Pons (tissue), 1 donor: ENCODE measurements at regions not wholly inside any gene's neighbourhood (a gene's known extent, or its start where the extent isn't known, plus 50 kb on each side); places are given as distances from the start of the nearest gene placed in this dataset.
"Not testable (repeated sequence)": the region's sequence is repeated elsewhere in the genome, so short reads cannot be mapped to it uniquely, and the experiment has no call there.

Experiments
- DNase-seq: peaks from one replicate; pipeline ENCODE4 v3.0.0-alpha.2; 2016; ENCODE audit warnings: low spot score

- no peak for DNase-seq
Measured at GRCh38 chr14:28612414-28612813, 154.2 kb upstream of the FOXG1 start.

DNA sequence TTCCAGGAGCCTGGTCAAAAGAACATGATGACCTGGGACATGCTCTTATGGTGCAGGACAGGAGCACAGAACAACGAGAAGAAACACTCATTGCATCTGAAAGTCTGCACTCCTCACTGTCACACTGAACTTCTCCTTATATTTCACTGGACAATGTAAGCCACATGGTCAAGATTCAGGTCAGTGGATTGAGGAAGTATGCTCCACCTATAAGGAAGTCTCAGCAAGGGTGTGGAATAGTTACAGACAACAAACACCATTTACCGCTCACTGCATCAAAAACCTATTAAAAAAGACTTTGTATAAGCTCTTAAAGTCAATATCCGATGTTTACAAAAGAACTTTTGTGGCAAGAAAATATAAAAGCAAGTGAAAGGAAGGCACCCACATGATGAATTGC lies 153.1 kb upstream of the FOXG1 start:
- no peak for DNase-seq

- no peak for DNase-seq
Measured at GRCh38 chr14:28626780-28627179, 139.8 kb upstream of the FOXG1 start.

DNA sequence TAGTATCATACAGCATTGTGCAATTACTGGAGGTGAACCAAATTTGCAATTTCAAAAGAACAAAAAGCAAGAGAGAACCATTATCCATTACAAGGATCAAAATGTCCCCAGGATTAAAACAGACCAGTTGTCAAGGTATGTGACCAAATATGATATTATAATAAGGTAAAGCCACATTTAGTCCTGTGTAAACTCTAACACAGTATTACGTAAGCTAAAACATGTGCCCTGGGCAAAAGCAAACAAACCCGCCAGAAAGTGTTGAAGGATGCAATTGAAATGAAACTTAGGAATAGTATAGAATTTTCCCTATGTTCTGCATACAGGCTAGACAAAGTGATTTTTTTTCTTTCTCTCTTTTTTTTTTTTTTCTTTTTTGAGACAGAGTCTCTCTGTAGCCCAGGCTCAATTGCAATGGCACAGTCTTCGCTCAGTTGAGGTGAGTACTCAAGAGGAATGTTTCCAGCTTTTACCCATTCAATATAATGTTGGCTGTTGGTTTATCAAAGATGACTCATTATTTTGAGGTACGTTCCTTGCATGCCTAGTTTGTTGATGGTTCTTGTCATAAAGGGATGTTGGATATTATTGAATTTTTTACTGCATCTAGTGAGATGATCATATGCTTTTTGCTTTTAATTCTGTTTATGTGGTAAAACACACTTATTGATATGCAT lies 137.1 kb upstream of the FOXG1 start:
- no peak for DNase-seq

DNA sequence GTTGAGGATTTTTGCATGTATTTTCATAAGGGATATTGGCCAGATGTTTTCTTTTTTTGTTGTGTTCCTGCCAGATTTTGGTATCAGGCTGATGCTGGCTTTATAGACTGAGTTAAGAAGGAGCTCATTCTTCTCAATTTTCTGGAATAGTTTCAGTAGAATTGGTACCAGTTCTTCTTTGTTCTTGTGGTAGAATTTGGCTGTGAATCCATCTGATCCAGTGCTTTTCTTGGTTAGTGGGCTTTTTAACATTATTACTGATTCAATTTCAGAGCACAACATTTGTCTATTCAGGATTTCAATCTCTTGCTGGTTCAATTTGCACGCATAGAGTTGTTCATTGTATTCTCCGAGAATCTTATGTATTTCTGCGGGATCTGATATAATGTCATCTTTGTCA lies 136.5 kb upstream of the FOXG1 start:
- peak; percentile 74 for DNase-seq

DNA sequence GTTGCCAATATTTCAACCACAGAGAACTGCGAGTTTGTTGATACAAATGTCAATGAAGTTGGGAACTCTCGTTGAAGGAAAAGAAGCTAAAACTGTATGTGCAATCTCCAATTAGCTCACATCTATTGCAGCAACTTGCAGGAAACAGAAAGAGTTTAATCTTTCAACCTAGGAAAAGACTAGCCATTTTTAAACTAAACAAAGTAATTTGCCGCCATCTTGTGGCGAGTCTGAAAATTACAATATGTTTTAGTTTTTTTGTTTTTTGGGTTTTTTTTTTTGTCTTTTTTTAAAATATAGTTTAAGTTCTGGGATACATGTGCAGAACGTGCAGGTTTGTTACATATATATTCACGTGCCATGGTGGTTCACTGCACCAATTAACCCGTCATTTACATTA lies 131.2 kb upstream of the FOXG1 start:
- DNase-seq: peak; percentile 57

DNA sequence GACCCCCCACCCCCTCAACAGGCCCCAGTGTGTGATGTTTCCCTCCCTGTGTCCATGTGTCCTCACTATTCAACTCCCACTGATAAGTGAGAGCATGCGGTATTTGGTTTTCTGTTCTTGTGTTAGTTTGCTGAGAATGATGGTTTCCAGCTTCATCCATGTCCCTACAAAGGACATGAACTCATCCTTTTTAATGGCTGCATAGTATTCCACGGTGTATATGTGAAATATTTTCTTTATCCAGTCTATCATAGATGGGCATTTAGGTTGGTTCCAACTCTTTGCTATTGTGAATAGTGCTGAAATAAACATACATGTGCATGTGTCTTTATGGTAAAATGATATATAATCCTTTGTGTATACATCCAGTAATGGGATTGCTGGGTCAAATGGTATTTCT lies 130.8 kb upstream of the FOXG1 start:
- DNase-seq: not testable (repeated sequence)

- not testable (repeated sequence) for DNase-seq
Measured at GRCh38 chr14:28641189-28641588, 125.4 kb upstream of the FOXG1 start.

- no peak for DNase-seq
Measured at GRCh38 chr14:28651148-28651547, 115.4 kb upstream of the FOXG1 start.

GRCh38 chr14:28652782-28653181 lies 113.8 kb upstream of the FOXG1 start:
- no peak for DNase-seq

DNA sequence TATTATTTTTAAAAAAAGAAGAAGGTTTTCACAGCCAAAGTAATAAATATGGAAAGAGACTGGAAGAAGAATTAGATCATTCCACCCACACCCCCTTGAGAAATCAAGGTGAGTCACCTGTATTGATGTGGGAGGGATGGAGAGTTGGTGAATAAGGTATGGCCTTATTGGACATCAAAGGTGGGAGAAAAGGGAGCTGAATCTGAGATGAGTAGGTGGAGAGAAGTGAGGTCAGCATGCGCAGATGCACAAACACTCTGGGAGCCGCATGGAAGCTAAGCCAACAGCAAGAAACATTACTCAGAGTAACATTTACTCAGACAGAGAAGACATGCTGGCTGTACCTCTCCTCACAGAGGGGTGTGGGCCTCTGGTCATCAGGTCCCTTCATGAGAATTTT lies 113.1 kb upstream of the FOXG1 start:
- DNase-seq: no peak

DNA sequence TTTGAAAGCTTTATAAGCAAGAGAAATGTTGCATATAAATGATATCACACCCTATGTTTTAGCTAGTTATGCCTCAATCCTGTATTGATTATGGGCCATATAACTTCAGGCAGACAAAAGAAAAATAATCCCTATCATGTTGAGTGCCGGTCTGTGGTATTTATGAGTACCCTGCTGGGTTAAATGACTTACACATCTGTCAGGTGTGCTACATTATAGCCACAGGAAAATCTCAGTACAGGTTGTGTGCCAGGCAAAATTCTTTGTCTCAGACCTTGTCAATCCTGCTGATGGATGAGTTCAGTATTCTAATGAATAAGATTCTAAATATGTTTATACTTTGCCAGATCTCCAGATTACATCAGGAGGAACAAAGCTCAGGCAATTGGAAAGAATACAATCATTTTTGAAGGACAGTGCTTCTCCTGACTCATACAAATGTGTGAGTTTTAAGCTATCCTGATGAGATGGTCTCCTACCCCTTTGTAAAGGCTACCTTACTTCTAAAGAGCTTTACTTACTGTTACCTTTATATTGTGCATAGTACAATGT lies 109.8 kb upstream of the FOXG1 start:
- no peak for DNase-seq

DNA sequence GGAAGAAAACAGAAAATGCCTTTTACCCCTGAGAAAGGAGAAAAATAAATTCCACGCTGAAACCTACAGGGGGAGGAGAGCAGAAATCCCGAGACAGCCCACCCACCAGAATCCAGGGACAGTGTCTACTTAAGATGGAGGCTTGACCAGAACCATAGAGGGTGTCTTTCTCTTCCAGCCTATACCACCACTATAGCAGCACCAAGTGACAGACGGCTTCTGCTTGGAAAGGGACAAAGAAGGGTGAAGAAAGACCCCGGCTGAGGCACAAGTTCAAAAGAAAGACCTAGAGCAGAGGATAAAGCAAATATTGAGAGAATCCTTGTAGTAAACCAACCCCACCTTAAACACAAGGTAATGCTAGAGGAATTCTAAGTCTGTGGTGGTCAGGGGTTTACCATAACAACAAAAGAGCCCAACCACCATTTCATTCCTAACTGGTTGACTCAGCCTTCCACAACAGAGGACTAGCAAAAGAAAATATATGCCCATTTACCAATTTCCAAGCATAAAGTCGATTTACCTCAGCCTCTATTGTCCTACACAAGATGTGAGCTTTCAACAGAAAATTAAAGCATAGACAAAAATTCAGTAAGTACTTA lies 105.3 kb upstream of the FOXG1 start:
- DNase-seq: no peak

DNA sequence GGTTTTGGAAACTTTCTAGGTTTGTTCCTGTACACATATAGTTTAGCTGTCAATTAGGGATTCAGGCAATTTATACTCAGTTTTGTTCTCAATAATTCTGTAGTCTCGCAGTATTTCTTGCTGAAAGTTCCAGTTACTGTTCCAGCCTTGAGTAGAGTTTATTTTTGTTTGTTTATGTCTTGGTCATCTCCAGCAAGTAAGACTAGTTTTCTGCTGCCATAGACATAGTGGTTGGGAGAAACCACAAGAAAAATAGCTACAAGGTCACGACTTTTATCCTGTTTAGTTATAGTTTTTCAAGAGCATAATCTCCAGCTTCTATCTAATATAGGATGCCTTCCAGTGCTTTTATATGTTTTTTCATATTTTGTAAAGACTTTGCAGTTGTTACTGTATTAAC lies 99.6 kb upstream of the FOXG1 start:
- no peak for DNase-seq

DNA sequence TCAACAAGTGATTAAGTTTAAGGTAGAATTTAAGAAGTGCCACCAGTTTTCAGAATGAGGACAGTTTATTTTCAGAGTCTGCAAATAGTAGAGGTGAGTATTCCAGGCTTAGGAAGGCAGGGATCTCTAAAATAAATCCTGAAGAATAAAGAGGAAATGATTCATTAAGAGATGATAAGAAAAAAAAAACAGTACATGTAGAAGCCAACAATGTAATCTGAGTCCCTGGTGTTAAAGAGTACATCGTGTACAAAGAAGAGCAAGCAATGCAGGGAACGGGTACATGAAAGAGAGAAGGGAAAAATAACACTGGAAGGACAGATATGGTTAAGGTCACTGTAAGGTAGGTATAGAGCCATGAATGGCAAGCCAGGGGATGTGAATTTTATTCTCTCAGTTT lies 95.2 kb upstream of the FOXG1 start:
- no peak for DNase-seq

GRCh38 chr14:28673056-28673455 lies 93.5 kb upstream of the FOXG1 start:
- DNase-seq: no peak

DNA sequence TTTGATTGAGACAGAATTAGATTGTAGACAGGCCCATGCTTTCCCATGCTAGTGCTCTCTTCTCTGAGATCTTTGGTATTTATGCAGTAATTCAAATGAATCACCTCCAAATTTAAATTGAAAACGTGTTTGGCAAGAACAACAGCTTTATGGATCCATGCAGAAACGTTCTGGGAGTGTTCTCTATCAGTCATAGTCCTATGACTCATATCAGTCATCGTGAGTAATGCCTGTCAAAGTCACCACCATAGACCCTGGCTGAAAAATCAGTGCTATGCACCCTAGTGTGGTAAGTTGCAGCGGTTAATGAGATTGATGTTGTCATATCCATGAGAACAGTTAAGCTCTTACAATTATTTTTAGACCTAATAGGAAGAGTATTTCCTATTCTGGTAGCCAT lies 90.1 kb upstream of the FOXG1 start:
- DNase-seq: no peak

DNA sequence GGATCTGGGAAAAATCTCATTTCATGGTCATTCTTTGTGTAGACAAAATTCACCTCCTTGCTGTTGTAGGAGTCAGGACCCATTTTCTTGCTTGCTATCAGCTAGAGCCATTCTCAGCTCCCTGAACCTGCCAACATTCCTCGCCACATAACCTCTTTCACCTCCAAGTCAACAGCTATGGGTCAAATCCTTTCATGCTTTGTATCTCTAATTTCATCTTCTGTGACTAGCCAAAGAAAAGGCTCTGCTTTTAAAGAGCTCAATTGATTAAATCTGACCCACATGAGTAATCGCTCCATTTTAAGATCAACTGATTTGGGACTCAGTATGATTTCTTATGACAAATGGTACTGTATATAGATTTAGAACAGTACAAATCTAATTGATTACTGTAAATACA lies 89.2 kb upstream of the FOXG1 start:
- DNase-seq: no peak

DNA sequence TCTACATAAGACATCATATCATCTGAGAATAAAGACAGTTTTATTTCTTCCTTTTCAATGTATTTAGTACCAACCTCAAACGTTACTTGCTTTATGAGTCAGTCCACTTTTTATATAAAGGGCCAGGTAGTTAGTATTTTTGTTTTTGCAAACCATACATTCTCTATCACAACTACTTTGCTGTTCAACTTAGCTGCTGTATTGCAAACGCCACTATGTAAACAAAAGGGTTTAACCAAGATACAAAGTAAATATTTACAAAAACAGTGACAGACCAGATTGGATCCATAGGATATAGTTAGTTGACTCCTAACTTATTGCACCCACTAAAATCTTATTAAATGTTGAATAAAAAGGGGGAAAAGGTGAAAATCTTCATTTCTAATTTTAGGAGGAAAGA lies 87.7 kb upstream of the FOXG1 start:
- DNase-seq: no peak

DNA sequence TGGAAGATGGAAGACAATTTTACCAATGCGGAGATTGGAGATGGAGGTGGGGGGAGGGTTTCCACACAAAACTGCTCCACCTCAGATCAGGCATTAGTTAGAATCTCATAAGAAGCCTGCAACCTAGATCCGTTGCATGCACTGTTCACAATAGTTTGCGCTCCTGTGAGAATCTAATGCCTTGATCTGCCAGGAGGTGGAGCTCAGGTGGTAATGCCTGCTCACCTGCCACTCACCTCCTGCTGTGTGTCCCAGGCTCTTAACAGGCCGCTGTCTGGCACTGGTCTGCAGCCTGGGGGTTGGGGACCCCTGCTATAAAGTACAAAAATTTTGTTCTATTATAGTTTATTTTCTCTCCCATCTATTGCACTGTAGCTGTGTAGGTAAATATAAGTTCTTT lies 84.9 kb upstream of the FOXG1 start:
- DNase-seq: no peak

- DNase-seq: no peak
Measured at GRCh38 chr14:28690029-28690692, 76.4 kb upstream of the FOXG1 start.

DNA sequence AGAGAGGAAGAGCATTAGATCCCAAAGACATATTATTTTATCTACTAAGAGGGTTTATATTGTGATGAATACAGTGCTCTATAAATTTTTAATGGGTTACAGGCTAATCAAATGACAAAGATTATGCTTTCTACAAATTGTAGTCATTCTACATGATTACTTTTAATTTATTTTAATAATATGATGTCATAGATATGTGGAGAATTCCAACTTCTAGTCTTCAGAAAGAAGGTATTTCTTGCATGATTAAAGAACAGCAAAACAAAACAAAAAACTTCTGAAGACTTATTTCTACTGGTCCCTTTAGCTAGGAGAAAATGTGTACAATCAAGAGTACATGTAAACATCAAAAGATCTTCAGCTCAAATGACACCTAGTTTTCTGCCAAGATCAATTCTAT lies 71.5 kb upstream of the FOXG1 start:
- DNase-seq: no peak

- no peak for DNase-seq
Measured at GRCh38 chr14:28701733-28702132, 64.9 kb upstream of the FOXG1 start.
